Tibial artery (tissue), 4 donors: ENCODE measurements at regions not wholly inside any gene's neighbourhood (a gene's known extent, or its start where the extent isn't known, plus 50 kb on each side); places are given as distances from the start of the nearest gene placed in this dataset.

Source experiments
- DNase-seq, 2 donors: peaks; one replicate each; pipeline ENCODE4 v3.0.0-alpha.2; 2019
- H3K27ac ChIP-seq, 2 donors: fragments of 200-600 bp; sonication (generic) in 1 of 2; 1 replicate in 1 of 2; 2 replicates in 1 of 2; pipeline ENCODE4 v1.5.1; 2018 to 2019; ENCODE audit warnings: mild to moderate bottlenecking in 1 of 2
- H3K27me3 ChIP-seq, 2 donors: fragments of 200-600 bp; sonication (generic) in 1 of 2; one replicate each; pipeline versions ENCODE4 v1.5.1 to v1.6.0; 2016 to 2019
- H3K36me3 ChIP-seq, 3 donors: fragments of 200-600 bp; sonication (generic) in 2 of 3; one replicate each; pipeline ENCODE4 v1.5.1; 2016 to 2019; ENCODE audit warnings: mild to moderate bottlenecking in 2 of 3
- H3K4me1 ChIP-seq, 4 donors: fragments of 200-600 bp; sonication (generic) in 2 of 4; 1 replicate in 3 of 4; 2 replicates in 1 of 4; pipeline ENCODE4 v1.5.1; 2016 to 2019
- H3K4me3 ChIP-seq, 2 donors: fragments of 200-600 bp; sonication (generic) in 1 of 2; 1 replicate in 1 of 2; 2 replicates in 1 of 2; pipeline ENCODE4 v1.5.1; 2018 to 2019; ENCODE audit warnings: mild to moderate bottlenecking in 2 of 2
- H3K9me3 ChIP-seq, 3 donors: fragments of 200-600 bp; sonication (generic) in 1 of 3; one replicate each; pipeline ENCODE4 v1.5.1; 2016 to 2019
- CTCF ChIP-seq, 2 experiments: fragments of 200-600 bp in 1 of 2; fragments of 450-650 bp in 1 of 2; IDR thresholded peaks; one replicate each; pipeline ENCODE4 v1.5.1; 2017 to 2019; ENCODE audit warnings: antibody characterized with exemption in 2 of 2, mild to moderate bottlenecking in 1 of 2, moderate library complexity in 1 of 2
- intact Hi-C: fragments of 100-400 bp; cut with DNase I; formaldehyde crosslinking; loops from one replicate; pipeline ENCODE4 v1.15.0; 2023; ENCODE audit warnings: low total_unique reads

- Histone ChIP-seq H3K4me1 (no peaks in the 10 kb centered on the region), H3K27ac (no peak overlapping the region), H3K9me3 (peaks cover 0 to 5% (median 0%) of the 10 kb centered on the region in 3 donors), H3K27me3 (no peaks in the 10 kb centered on the region), H3K36me3 (no peaks in the 10 kb centered on the region), H3K4me3 (no peak overlapping the region)
- TF ChIP-seq CTCF (IDR thresholded peaks at IDR 0.05), result no peak
- no peak for DNase-seq
- intact Hi-C loops, result no loop called here
These were observed 437.3 kb upstream of the SEMA3A start for GRCh38 chr7:84631913-84632312.

- Histone ChIP-seq H3K36me3 (no peaks in the 10 kb centered on the region), H3K4me1 (no peaks in the 10 kb centered on the region), H3K4me3 (no peak overlapping the region), H3K9me3 (peaks cover 0 to 5% (median 0%) of the 10 kb centered on the region in 3 donors), H3K27ac (no peak overlapping the region), H3K27me3 (no peaks in the 10 kb centered on the region)
- TF ChIP-seq CTCF (IDR thresholded peaks at IDR 0.05), result no peak
- intact Hi-C loops, result no loop called here
- no peak for DNase-seq
These were observed 435.2 kb upstream of the SEMA3A start for GRCh38 chr7:84629640-84630318.

GRCh38 chr7:84629216-84629615, 434.6 kb upstream of the SEMA3A start:
- H3K4me1 ChIP-seq, result no peaks in the 10 kb centered on the region
- intact Hi-C loops, result no loop called here
- no peak for DNase-seq
- H3K36me3 ChIP-seq, result no peaks in the 10 kb centered on the region
- no peak overlapping the region for H3K27ac ChIP-seq
- H3K4me3 ChIP-seq, result no peak overlapping the region
- no peaks in the 10 kb centered on the region for H3K27me3 ChIP-seq
- TF ChIP-seq CTCF (IDR thresholded peaks at IDR 0.05), result no peak
- peaks cover 0 to 5% (median 0%) of the 10 kb centered on the region in 3 donors for H3K9me3 ChIP-seq

- DNase-seq, result no peak
- Histone ChIP-seq H3K27me3 (no peaks in the 10 kb centered on the region), H3K4me1 (no peaks in the 10 kb centered on the region), H3K9me3 (peaks cover 0 to 2% (median 0%) of the 10 kb centered on the region in 3 donors), H3K27ac (no peak overlapping the region), H3K4me3 (no peak overlapping the region), H3K36me3 (no peaks in the 10 kb centered on the region)
- intact Hi-C loops, result no loop called here
- no peak for TF ChIP-seq CTCF (IDR thresholded peaks at IDR 0.05)
These were observed 432.7 kb upstream of the SEMA3A start for GRCh38 chr7:84627250-84627649.

GRCh38 chr7:84624927-84625326, 430.3 kb upstream of the SEMA3A start:
- no peak overlapping the region for H3K4me3 ChIP-seq
- no peaks in the 10 kb centered on the region for H3K27me3 ChIP-seq
- intact Hi-C loops, result no loop called here
- no peak overlapping the region for H3K27ac ChIP-seq
- TF ChIP-seq CTCF (IDR thresholded peaks at IDR 0.05), result no peak
- no peaks in the 10 kb centered on the region for H3K36me3 ChIP-seq
- no peak for DNase-seq
- no peaks in the 10 kb centered on the region for H3K4me1 ChIP-seq
- no peaks in the 10 kb centered on the region for H3K9me3 ChIP-seq

GRCh38 chr7:84624527-84624926, 429.9 kb upstream of the SEMA3A start:
- DNase-seq, result no peak
- Histone ChIP-seq H3K36me3 (no peaks in the 10 kb centered on the region), H3K27me3 (no peaks in the 10 kb centered on the region), H3K9me3 (no peaks in the 10 kb centered on the region), H3K27ac (no peak overlapping the region), H3K4me1 (no peaks in the 10 kb centered on the region), H3K4me3 (no peak overlapping the region)
- intact Hi-C loops, result no loop called here
- TF ChIP-seq CTCF (IDR thresholded peaks at IDR 0.05), result no peak
